Liver (tissue), 3 donors: ENCODE measurements at regions not wholly inside any gene's neighbourhood (a gene's known extent, or its start where the extent isn't known, plus 50 kb on each side); places are given as distances from the start of the nearest gene placed in this dataset.

Experiments
- EGR1 ChIP-seq, 2 donors: IDR thresholded peaks; 2 replicates each; pipeline ENCODE4 v1.6.1; 2016 to 2018; ENCODE audit warnings: antibody characterized with exemption in 2 of 2, low read depth in 2 of 2
- FOXA1 ChIP-seq: IDR thresholded peaks from 2 replicates; pipeline ENCODE4 v1.6.1; 2016; ENCODE audit warnings: antibody characterized with exemption
- FOXA2 ChIP-seq: IDR thresholded peaks from 2 replicates; pipeline ENCODE4 v1.6.1; 2016; ENCODE audit warnings: antibody characterized with exemption
- GABPA ChIP-seq, 2 donors: IDR thresholded peaks in 1 of 2; conservative IDR thresholded peaks in 1 of 2; 2 replicates each; pipeline ENCODE4 v1.6.1; 2016; ENCODE audit warnings: antibody characterized with exemption in 2 of 2, mild to moderate bottlenecking in 1 of 2, moderate library complexity in 1 of 2
- HNF4A ChIP-seq, 2 donors: conservative IDR thresholded peaks; 2 replicates each; pipeline ENCODE4 v1.6.1; 2016; ENCODE audit warnings: antibody characterized with exemption in 2 of 2, mild to moderate bottlenecking in 2 of 2
- JUND ChIP-seq, 2 donors: IDR thresholded peaks; 2 replicates each; pipeline ENCODE4 v1.6.1; 2016; ENCODE audit warnings: antibody characterized with exemption in 2 of 2
- RAD21 ChIP-seq, 2 donors: IDR thresholded peaks; 2 replicates each; pipeline ENCODE4 v1.6.1; 2016; ENCODE audit warnings: antibody characterized with exemption in 2 of 2, mild to moderate bottlenecking in 2 of 2
- RXRA ChIP-seq, 2 donors: IDR thresholded peaks; 2 replicates each; pipeline ENCODE4 v1.6.1; 2017 to 2018; ENCODE audit warnings: antibody characterized with exemption in 2 of 2, mild to moderate bottlenecking in 1 of 2
- TAF1 ChIP-seq: conservative IDR thresholded peaks from 2 replicates; pipeline ENCODE4 v1.6.1; 2016; ENCODE audit warnings: antibody characterized with exemption, mild to moderate bottlenecking
- YY1 ChIP-seq: IDR thresholded peaks from 2 replicates; pipeline ENCODE4 v1.6.1; 2016; ENCODE audit warnings: antibody characterized with exemption, mild to moderate bottlenecking
- TF ChIP-seq, protein P1 (sequence below): fragments of 150-350 bp; IDR thresholded peaks from 2 replicates; pipeline ENCODE4 v1.5.1; 2017; ENCODE audit warnings: improper control_type of control experiment, low read depth, low read length; ENCODE audit not compliant: missing input control
- TF ChIP-seq, protein P2 (sequence below): IDR thresholded peaks from 2 replicates; pipeline ENCODE4 v1.6.1; 2016; ENCODE audit warnings: antibody characterized with exemption, mild to moderate bottlenecking
- TF ChIP-seq, protein P3 (sequence below): IDR thresholded peaks from 2 replicates; pipeline ENCODE4 v1.6.1; 2016; ENCODE audit warnings: antibody characterized with exemption
- TF ChIP-seq, protein P4 (sequence below): IDR thresholded peaks from 2 replicates; pipeline ENCODE4 v1.6.1; 2016; ENCODE audit warnings: antibody characterized with exemption
- donor health status: healthy.
- donor health status: healthy.

DNA sequence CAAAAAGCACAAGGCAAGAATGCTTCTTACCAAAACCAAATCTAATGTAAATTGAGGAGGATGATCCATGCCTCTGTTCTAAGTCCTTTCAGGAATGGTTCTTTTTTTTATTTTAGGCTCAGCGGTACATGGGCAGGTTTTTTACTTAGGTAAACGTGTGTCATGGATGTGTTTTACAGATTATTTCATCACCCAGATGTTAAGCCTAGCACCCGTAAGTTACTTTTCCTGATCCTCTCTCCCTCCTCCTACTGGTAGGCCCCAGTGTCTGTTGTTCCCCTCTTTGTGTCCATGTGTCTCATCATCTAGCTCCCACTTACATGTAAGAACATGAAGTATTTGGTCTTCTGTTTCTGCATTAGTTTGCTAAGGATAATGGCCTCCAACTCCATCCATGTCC lies 289.2 kb upstream of the THBS1 start:
- TF ChIP-seq, protein P1, sequence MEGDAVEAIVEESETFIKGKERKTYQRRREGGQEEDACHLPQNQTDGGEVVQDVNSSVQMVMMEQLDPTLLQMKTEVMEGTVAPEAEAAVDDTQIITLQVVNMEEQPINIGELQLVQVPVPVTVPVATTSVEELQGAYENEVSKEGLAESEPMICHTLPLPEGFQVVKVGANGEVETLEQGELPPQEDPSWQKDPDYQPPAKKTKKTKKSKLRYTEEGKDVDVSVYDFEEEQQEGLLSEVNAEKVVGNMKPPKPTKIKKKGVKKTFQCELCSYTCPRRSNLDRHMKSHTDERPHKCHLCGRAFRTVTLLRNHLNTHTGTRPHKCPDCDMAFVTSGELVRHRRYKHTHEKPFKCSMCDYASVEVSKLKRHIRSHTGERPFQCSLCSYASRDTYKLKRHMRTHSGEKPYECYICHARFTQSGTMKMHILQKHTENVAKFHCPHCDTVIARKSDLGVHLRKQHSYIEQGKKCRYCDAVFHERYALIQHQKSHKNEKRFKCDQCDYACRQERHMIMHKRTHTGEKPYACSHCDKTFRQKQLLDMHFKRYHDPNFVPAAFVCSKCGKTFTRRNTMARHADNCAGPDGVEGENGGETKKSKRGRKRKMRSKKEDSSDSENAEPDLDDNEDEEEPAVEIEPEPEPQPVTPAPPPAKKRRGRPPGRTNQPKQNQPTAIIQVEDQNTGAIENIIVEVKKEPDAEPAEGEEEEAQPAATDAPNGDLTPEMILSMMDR = no peak
- no peak for TF ChIP-seq RXRA (IDR thresholded peaks at IDR 0.05)
- TF ChIP-seq, protein P2, sequence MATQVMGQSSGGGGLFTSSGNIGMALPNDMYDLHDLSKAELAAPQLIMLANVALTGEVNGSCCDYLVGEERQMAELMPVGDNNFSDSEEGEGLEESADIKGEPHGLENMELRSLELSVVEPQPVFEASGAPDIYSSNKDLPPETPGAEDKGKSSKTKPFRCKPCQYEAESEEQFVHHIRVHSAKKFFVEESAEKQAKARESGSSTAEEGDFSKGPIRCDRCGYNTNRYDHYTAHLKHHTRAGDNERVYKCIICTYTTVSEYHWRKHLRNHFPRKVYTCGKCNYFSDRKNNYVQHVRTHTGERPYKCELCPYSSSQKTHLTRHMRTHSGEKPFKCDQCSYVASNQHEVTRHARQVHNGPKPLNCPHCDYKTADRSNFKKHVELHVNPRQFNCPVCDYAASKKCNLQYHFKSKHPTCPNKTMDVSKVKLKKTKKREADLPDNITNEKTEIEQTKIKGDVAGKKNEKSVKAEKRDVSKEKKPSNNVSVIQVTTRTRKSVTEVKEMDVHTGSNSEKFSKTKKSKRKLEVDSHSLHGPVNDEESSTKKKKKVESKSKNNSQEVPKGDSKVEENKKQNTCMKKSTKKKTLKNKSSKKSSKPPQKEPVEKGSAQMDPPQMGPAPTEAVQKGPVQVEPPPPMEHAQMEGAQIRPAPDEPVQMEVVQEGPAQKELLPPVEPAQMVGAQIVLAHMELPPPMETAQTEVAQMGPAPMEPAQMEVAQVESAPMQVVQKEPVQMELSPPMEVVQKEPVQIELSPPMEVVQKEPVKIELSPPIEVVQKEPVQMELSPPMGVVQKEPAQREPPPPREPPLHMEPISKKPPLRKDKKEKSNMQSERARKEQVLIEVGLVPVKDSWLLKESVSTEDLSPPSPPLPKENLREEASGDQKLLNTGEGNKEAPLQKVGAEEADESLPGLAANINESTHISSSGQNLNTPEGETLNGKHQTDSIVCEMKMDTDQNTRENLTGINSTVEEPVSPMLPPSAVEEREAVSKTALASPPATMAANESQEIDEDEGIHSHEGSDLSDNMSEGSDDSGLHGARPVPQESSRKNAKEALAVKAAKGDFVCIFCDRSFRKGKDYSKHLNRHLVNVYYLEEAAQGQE = no peak
- TF ChIP-seq HNF4A (conservative IDR thresholded peaks at IDR 0.05) = no peak
- no peak for TF ChIP-seq TAF1
- TF ChIP-seq EGR1 (IDR thresholded peaks at IDR 0.05; ENCODE audit: low read depth in 2 of 2) = no peak
- TF ChIP-seq, protein P3, sequence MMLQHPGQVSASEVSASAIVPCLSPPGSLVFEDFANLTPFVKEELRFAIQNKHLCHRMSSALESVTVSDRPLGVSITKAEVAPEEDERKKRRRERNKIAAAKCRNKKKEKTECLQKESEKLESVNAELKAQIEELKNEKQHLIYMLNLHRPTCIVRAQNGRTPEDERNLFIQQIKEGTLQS = no peak
- TF ChIP-seq YY1 = no peak
- TF ChIP-seq, protein P4, sequence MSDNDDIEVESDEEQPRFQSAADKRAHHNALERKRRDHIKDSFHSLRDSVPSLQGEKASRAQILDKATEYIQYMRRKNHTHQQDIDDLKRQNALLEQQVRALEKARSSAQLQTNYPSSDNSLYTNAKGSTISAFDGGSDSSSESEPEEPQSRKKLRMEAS = no peak
- no peak for TF ChIP-seq JUND (IDR thresholded peaks at IDR 0.05)
- TF ChIP-seq RAD21 (IDR thresholded peaks at IDR 0.05) = no peak
- TF ChIP-seq GABPA (IDR thresholded peaks at IDR 0.05 in 1 of 2, conservative IDR thresholded peaks at IDR 0.05 in 1 of 2) = no peak
- TF ChIP-seq FOXA1 = no peak
- TF ChIP-seq FOXA2 = no peak
